HepG2 (cell line): ENCODE measurements at regions not wholly inside any gene's neighbourhood (a gene's known extent, or its start where the extent isn't known, plus 50 kb on each side); places are given as distances from the start of the nearest gene placed in this dataset.

Experiments used
- CBX5 ChIP-seq: sonication (generic); formaldehyde crosslinking; IDR thresholded peaks from 2 replicates; pipeline ENCODE4 v1.4.0; 2020; ENCODE audit warnings: missing genetic modification reagents, borderline replicate concordance
- FOXC1 ChIP-seq: sonication (generic); formaldehyde crosslinking; IDR thresholded peaks from 2 replicates; pipeline ENCODE4 v1.8.0; 2022; ENCODE audit warnings: mild to moderate bottlenecking, missing genetic modification reagents, borderline replicate concordance
- FOXO1 ChIP-seq: sonication (generic); formaldehyde crosslinking; IDR thresholded peaks from 2 replicates; pipeline ENCODE4 v1.4.0; 2020; ENCODE audit warnings: missing genetic modification reagents
- GPBP1L1 ChIP-seq: sonication (generic); formaldehyde crosslinking; IDR thresholded peaks from 2 replicates; pipeline ENCODE4 v1.5.0; 2020; ENCODE audit warnings: mild to moderate bottlenecking, missing genetic modification reagents
- HHEX ChIP-seq: IDR thresholded peaks from 2 replicates; pipeline ENCODE4 v1.6.1; 2016; ENCODE audit warnings: control low read depth
- KDM2A ChIP-seq: sonication (generic); formaldehyde crosslinking; IDR thresholded peaks from 2 replicates; pipeline ENCODE4 v1.4.0; 2020; ENCODE audit warnings: low read depth, missing genetic modification reagents, borderline replicate concordance
- KMT2A ChIP-seq: sonication (generic); formaldehyde crosslinking; IDR thresholded peaks from 2 replicates; pipeline ENCODE4 v1.4.0; 2020; ENCODE audit warnings: missing genetic modification reagents
- NCOR1 ChIP-seq: fragments of 200-600 bp; sonication (generic); IDR thresholded peaks from 2 replicates; pipeline ENCODE4 v1.7.0; 2017; ENCODE audit warnings: antibody characterized with exemption, low read length, borderline replicate concordance
- PCBP1 ChIP-seq: fragments of 200-400 bp; formaldehyde crosslinking; IDR thresholded peaks from 2 replicates; pipeline ENCODE4 v1.6.1; 2017; ENCODE audit warnings: mild to moderate bottlenecking, low read depth, low read length, borderline replicate concordance
- PRMT3 ChIP-seq: sonication (generic); formaldehyde crosslinking; IDR thresholded peaks from 2 replicates; pipeline ENCODE4 v1.8.1; 2022; ENCODE audit warnings: low read depth, mild to moderate bottlenecking, moderate library complexity, missing genetic modification reagents, borderline replicate concordance
- RAD51 ChIP-seq: fragments of 450-650 bp; IDR thresholded peaks from 2 replicates; pipeline ENCODE4 v1.6.1; 2016; ENCODE audit warnings: borderline replicate concordance
- RBM22 ChIP-seq: fragments of 200-400 bp; formaldehyde crosslinking; optimal IDR thresholded peaks from 2 replicates; pipeline ENCODE3; 2017; ENCODE audit warnings: mild to moderate bottlenecking, low read length, moderate library complexity
- RFX3 ChIP-seq: IDR thresholded peaks from 2 replicates; pipeline ENCODE4 v1.6.1; 2016; ENCODE audit warnings: missing biosample characterization, missing genetic modification reagents
- SALL1 ChIP-seq: sonication (generic); formaldehyde crosslinking; IDR thresholded peaks from 2 replicates; pipeline ENCODE4 v1.8.0; 2022; ENCODE audit warnings: mild to moderate bottlenecking, missing genetic modification reagents
- SMC3 ChIP-seq: IDR thresholded peaks from 2 replicates; pipeline ENCODE4 v1.6.1; 2011; ENCODE audit warnings: low read length, improper control_type of control experiment
- TBL1XR1 ChIP-seq: fragments of 150-350 bp; IDR thresholded peaks from 2 replicates; pipeline ENCODE4 v1.6.1; 2014; ENCODE audit warnings: borderline replicate concordance, low read length; ENCODE audit not compliant: partially characterized antibody
- ZNF136 ChIP-seq: sonication (generic); formaldehyde crosslinking; IDR thresholded peaks from 2 replicates; pipeline ENCODE4 v1.8.1; 2022; ENCODE audit warnings: low read depth, mild to moderate bottlenecking, moderate library complexity, missing genetic modification reagents
- ZNF280D ChIP-seq: sonication (generic); formaldehyde crosslinking; IDR thresholded peaks from 2 replicates; pipeline ENCODE4 v1.5.1; 2020; ENCODE audit warnings: mild to moderate bottlenecking, missing genetic modification reagents
- ZNF292 ChIP-seq: sonication (generic); formaldehyde crosslinking; IDR thresholded peaks from 2 replicates; pipeline ENCODE4 v1.8.1; 2022; ENCODE audit warnings: mild to moderate bottlenecking, low read depth, missing genetic modification reagents, borderline replicate concordance
- ZNF331 ChIP-seq: sonication (generic); formaldehyde crosslinking; IDR thresholded peaks from 2 replicates; pipeline ENCODE4 v1.4.0; 2020; ENCODE audit warnings: missing genetic modification reagents
- ZNF34 ChIP-seq: sonication (generic); formaldehyde crosslinking; IDR thresholded peaks from 2 replicates; pipeline ENCODE4 v1.4.0; 2020; ENCODE audit warnings: mild to moderate bottlenecking, missing genetic modification reagents, borderline replicate concordance
- ZNF549 ChIP-seq: sonication (generic); formaldehyde crosslinking; IDR thresholded peaks from 2 replicates; pipeline ENCODE4 v1.5.0; 2020; ENCODE audit warnings: missing genetic modification reagents
- ZNF784 ChIP-seq: sonication (generic); formaldehyde crosslinking; IDR thresholded peaks from 2 replicates; pipeline ENCODE4 v1.5.1; 2020; ENCODE audit warnings: missing genetic modification reagents, mild to moderate bottlenecking, borderline replicate concordance
- ZNF816 ChIP-seq: sonication (generic); formaldehyde crosslinking; IDR thresholded peaks from 2 replicates; pipeline ENCODE4 v1.8.0; 2022; ENCODE audit warnings: missing genetic modification reagents, mild to moderate bottlenecking, borderline replicate concordance
- ZSCAN21 ChIP-seq: sonication (generic); formaldehyde crosslinking; IDR thresholded peaks from 2 replicates; pipeline ENCODE4 v1.8.0; 2022; ENCODE audit warnings: mild to moderate bottlenecking, missing genetic modification reagents, moderate library complexity, borderline replicate concordance

GRCh38 chr13:34011552-34012085, 193.7 kb downstream of the RFC3 start (continued):
- TF ChIP-seq PRMT3 = no peak
- 0 out of 2 replicates have a peak, but pooled peaks have one; percentile 5 for TF ChIP-seq RFX3 (CRISPR knock-in tag)
- TF ChIP-seq TBL1XR1 = peak; percentile 32
- peak; percentile 67; the same call in 1 of the 2 replicates for TF ChIP-seq RAD51
- no peak for TF ChIP-seq ZNF34 (CRISPR knock-in tag)
- peak; percentile 84; the same call in 1 of the 2 replicates for TF ChIP-seq ZNF280D
- TF ChIP-seq RBM22 = no peak
- 0 out of 2 replicates have a peak, but pooled peaks have one; percentile 41 for TF ChIP-seq KMT2A (CRISPR knock-in tag)
- no peak for TF ChIP-seq ZNF549 (CRISPR knock-in tag)
- TF ChIP-seq ZNF784 (CRISPR knock-in tag) = no peak
- TF ChIP-seq PCBP1 = 0 out of 2 replicates have a peak, but pooled peaks have one; percentile 38
- peak; percentile 73 for TF ChIP-seq NCOR1
- TF ChIP-seq KDM2A = peak; percentile 52; the same call in 1 of the 2 replicates
- TF ChIP-seq HHEX (CRISPR knock-in tag) = 0 out of 2 replicates have a peak, but pooled peaks have one; percentile 10
- TF ChIP-seq FOXO1 = peak; percentile 78; the same call in 1 of the 2 replicates
- peak; percentile 98 for TF ChIP-seq SALL1
- TF ChIP-seq SMC3 = peak; percentile 51
- TF ChIP-seq ZNF816 (CRISPR knock-in tag) = no peak
- TF ChIP-seq FOXC1 (CRISPR knock-in tag) = 0 out of 2 replicates have a peak, but pooled peaks have one; percentile 60
- no peak for TF ChIP-seq GPBP1L1 (CRISPR knock-in tag)
- TF ChIP-seq CBX5 (CRISPR knock-in tag) = peak; percentile 83
- peak; percentile 98 for TF ChIP-seq ZNF292 (CRISPR knock-in tag)
- TF ChIP-seq ZSCAN21 (CRISPR knock-in tag) = 0 out of 2 replicates have a peak, but pooled peaks have one; percentile 70
- peak; percentile 75; the same call in 1 of the 2 replicates for TF ChIP-seq ZNF331
- TF ChIP-seq ZNF136 = 0 out of 2 replicates have a peak, but pooled peaks have one; percentile 53
